ENCODE measurements at regions not wholly inside any gene's neighbourhood (a gene's known extent, or its start where the extent isn't known, plus 50 kb on each side); places are given as distances from the start of the nearest gene placed in this dataset.

DNA sequence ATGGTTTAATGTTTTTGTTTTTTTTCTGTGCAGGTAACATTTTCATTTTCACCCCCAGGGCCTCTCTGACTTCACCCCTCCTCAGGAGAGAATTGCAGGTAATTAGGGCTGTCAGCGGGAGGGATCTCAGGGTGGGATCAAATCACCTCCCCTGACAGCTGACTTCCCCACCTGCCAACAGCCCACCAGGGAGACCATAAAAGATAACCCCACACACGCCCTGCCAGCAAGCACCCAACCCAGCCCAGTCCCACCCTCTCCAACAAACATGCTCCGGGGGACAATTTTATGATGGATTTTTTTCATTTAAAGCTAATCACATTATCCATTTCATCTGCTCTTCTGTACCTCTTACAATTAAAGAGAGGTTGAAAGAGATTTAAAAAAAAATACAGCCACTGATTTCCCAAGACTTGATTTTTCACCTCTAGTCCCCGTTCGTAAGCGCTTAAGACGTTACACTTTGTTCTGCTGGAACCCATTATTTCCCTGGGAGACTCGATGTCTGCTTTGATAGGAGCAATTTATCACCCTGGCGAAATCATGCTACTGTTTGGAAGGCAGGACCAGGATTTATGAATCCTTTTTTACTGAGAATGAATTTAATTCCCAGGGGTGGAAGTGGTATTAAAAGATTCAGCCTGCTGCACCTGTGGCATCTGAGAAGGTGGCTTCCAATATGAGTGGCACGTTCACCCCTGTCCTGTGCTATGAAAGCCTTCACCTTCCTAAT, 232.9 kb upstream of the ID2 start:
- DNase-seq (ENCODE audit: low spot score) = no peak

DNA sequence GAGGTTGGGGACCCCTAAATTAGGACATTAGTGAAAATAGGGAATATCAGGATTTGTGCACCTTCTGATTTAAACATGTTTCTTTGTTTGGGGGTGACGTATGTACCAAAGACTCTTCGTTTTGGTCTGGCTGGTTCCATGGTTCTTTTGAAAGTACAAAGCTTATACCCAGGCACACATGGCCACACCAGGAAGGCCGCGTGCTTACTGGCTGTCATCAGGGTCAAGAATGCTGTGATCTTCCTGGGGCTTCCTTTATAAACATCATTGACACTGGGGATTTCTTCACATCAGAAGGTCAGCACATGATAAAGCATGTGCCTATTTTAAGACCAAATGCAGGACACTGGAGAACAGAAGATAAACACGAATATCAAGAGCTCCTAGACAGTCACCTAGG, 230.6 kb upstream of the ID2 start:
- DNase-seq (ENCODE audit: low spot score) = no peak

DNA sequence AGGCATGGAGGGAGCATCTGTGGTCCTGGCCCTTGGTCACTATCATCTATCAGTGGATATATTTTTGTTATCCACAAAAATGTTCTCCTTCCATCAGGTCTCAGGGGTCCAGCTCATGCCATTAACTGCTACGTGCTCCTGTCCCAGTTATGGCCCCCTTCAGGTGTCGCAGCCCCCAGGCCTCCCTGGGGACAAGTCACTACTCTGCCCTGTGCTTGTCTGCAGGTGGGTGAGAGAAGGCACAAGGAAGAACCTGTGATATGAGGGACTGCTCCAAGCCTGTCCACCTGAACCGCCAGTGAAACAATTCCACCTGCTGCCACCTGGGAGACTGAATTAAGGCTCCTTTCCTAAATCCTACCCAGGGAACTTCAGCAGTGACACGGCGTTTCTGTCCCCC, 229.6 kb upstream of the ID2 start:
- no peak for DNase-seq (ENCODE audit: low spot score)

DNA sequence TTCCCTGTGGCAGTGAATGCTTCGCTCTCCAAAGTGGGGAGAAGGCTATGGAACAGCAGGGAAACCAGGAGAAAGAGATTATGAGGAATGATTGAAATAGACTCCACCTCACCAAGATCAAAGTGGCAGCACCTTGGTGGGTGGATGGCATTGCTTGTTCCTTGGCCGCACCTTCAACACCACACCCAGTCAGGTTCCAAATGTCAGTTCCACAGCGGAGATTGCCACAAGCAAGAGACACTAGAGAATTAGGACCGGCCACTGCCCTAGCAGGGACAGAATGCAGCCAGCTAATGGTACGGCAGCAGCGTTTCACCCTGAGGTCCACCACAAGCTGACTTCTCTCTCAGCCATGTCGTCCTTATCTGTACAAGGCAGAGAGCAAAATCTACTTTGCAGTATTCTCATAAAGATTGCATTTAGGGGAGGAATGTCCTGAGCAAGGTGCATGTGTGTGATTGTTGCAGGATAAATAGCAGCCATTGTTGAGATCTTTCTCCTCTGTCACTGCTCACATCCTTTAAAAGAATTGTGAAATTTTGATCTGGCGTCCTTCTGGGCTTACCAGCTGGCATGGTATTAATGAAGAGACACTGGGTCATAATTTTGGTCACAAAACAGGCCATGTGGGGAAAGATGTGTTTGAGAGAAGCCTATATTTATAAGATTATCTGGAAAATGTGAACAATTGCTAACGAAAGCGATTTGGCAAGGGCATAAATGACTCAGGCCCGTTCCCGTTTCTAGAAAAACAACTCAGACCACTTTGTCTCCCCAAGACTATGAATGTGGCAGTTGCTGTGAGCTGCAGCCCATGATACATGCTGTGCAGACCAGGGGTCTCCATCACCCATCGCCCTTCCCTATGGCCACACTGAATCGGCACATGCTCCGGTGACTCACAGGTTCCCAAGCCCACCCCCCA, 228.6 kb upstream of the ID2 start:
- no peak for DNase-seq (ENCODE audit: low spot score)

DNA sequence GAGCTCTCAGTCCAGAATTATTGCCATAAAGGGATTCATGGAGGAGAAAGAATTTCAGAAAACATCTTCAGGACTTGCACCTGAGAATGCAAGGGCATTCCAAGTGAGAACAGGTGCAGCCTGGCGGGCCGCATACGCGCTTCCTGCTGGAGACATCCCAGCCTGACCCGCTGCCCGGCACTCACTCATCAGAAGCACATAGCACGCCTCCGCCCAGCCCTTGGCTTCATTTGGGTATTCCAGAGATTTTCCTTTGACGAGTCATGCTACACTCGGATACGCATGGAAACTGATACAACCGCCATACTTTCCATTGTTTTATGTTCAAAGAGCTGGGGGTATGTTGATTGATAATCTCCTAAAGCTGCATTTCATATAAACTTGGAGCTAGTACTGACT, 228.0 kb upstream of the ID2 start:
- DNase-seq (ENCODE audit: low spot score) = no peak

DNA sequence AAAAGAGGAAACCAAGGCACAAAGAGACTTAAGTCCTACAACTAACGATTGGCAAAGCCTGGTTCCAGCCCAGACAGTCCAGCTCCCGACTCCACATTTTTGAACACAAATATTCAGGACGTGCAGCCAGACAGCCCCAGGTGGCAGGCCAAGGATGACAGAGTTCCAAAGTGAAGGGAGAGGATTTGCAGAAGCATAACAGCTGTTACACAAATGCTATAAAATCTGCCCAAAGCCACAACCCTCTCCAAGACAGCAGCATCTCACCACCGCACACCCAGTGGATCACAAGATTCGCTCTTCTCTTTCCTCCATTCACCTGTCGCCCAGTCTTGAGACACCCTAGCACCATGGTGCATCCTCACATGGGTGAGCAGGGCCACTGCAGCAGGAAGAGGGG, 227.1 kb upstream of the ID2 start:
- no peak for DNase-seq (ENCODE audit: low spot score)

DNA sequence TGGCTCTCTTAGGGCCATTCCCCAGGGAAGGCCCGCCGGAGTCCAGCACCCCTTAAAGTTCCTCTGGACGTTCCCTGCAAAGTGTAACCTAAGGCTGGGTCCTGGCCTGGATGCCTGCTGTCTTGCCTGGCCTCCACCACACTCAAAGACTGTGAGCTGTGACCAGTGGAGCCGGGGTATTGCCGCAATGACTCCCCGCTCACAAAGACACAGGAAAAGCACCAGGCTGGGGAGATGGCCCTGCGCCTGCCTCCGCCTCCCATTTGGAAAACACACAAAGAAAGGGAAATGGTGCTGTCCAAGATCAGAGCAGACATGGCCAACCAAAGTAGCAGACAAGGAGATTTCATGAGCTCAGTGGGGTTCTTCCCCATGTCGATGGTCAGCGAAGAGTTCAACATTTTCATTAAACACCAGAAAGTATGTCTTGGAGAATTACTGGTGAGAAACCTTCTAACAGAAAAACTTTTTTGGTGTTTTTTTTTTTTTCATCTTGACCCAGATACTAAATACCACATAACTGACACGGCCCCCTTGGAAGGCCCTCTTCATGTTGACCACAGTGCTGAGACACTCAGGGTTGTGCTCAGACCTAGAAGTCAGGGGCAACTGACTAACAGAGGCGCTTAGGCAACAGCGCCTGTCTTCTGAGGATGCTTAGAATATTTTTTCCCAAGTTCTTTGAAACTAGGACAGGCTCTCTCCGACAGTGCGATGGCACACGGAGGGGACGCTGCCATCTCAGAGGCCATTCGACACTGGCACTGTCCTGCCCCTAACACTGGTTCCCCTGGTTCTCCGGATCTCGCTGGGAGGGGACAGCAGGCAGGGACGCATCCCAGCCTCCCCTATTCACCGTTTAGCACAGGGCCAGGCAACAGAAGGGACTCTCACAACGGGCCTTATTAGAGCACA, 226.4 kb upstream of the ID2 start:
- DNase-seq (ENCODE audit: low spot score) = no peak

DNA sequence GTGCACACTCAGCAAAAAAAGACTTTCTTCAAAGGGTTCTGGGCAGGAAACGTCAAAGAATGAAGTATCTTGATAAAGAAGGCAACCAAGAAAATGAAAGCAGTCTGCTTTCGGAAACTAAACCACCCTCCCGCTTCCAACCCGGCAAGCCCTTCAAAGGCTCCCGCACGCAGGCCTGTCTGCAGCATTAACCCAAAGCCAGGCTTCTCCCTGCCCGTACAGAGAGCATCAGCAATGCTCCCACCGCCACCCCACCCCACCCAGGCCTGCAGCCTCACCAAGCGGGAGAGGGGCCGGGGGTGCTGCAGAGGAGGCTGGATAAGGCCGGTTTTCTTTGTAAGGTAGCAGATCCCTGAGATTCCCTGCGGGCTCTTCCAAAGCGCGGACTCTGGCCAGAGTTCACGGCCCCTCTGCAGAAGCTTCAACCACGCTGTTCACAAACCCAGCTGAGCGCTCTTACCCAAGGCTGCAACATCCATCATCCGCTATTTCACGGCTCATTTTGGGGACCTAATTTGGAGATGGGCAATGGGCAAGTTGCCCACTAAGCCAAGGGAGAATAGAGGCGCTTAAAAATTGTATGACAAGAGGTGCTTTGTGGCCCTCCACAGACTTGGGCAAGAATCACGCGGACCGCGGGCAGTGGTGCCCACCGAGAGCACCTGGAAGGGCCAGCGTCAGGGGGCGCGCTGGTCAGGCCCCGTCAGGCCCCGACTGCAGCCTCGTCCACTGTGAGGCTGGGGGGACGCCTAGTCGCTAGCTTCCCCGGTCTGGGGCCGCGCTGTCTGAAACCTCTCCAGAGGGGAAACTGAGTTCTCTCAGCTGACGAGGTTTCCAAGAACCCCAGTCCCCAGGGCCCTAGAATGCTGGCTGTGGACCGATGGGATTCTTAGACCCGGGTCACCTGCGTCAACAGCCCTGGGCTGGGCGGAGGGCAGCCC, 225.4 kb upstream of the ID2 start:
- no peak for DNase-seq (ENCODE audit: low spot score)

DNA sequence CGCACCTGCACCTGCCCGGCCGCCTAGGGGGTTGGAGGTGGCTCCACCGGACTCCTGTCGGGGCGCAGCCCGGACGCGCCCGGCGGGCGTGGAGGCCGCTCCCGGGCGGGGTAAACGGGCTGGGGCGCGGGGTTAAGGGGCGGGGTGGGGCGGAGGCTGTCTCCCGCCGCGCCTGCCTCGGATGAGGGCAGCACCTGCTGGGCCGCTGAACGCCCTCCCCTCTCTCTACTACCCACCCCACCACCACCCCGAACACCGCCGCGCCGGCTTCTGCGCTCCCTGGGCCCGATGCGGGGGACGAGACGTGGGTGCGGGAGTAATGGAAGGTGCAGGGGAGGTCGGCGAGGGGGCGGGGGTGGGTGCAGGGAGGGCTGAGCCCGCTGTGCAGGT, 224.8 kb upstream of the ID2 start:
- no peak for DNase-seq (ENCODE audit: low spot score)

DNA sequence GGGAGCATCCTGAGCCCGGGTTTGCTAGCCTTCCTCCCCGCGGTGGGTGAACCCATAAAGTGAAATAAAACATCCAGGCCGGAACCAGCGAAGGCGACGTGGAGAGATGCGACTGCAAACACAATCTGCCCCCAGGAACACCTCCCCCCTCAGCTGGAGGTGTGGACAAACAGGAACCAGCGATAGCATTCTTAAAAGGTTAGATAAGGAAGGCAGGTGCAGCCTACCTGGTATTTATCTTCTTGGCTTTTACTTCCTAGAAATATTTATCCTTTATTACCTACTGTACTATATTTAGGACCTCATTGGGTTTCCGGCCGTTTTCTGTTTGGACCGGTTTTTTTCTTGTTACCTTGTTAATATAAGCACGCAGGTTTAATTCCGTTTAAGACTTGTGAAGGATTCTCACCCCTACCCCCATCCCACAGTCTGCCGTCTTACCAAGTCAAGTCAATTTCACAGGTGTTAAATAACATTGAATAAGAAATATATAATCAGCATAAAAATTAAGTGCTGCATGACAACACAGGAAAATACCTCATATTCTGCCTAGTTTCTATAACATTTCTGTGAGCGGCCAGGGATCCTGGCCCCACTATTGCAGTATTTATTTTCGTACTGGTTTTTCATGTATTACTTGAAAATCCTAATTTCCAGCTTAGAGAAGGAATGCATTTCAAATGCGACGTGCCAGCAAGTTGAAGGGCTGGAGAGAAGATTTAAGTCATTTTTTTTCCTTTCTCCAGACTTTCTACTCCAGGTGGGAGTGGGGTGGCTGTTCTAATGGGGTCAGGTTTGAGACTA, 224.0 kb upstream of the ID2 start:
- DNase-seq (ENCODE audit: low spot score) = no peak

DNA sequence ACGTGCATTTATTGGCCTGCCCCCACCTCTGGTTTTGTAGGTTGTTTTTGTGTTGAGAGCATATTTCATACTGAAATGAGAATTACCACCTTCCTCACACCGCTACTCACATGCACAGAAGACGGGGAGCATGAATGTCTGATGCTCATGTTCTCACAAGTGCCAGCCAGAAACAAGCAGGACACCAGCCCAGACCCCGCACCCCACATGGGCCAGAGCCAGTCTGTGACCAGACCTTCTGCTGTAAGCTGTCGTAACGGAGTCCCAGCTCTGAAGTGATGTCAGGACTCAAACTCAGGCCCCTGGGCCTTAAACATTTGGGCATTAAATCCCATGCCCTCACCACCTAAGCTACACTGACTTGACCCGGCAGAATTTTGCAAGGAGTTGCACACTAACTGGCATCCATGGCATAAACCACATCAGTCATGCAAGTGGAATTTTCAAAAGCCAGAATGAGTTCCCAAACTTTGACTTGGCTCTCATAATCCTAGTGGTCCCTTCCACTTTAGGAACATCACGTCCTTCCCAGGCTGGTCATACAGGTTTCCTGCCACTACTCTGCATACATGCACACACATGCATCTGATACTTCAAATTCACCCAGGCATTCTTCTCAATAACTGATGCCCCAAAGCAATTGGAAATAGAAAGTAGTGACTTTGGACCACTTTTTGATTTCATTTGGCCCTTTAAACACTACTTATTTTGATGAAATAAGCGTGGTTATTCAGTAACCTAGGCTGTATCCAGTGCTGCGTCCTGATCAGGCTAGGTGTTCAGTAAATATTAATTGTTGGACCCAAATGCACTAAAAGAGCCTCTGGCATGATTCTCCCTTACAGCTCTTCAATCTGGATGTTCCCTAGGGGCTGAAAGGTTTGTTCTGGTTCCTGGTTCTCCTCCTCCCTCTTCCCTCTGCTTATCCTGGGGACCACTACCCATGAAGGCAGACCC, 223.1 kb upstream of the ID2 start:
- DNase-seq (ENCODE audit: low spot score) = no peak

DNA sequence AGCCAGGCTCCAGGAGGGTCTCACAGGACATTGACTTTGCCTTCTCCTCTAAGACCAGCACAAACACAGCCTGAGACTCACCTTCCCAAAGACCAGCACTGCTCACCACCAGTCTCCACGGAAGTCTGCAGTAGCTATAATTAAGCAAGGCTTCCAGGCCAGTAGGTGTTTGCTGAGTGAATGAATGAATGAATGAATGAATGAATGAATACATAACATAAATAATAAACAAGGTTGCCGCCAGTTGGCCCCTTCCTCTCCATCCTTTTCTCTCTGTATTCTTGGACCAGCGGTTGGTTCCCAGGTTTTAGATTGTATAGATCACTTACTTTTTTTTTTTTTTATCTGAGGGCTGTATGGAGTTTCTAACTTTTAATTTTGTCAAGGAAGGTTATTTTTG, 222.4 kb upstream of the ID2 start:
- no peak for DNase-seq (ENCODE audit: low spot score)

DNA sequence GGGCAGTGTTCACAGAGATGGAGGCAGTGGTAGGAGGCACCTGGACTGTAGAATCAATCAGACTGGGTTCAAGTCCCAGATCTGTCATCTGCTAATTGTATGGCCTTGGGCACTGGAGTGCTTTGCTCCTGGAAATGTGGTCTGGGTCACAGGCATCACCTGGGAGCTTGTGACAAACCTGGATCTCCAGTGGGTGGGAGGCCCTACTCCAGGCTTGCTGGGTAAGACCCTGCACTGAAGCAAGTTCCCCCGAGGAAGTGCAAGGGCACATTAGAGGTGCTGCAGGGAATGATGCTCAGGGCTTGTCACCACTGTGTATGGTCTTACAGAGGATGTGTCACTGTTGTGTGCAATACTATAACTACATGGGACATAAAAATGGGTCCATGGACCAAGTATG, 220.5 kb upstream of the ID2 start:
- DNase-seq (ENCODE audit: low spot score) = no peak

DNA sequence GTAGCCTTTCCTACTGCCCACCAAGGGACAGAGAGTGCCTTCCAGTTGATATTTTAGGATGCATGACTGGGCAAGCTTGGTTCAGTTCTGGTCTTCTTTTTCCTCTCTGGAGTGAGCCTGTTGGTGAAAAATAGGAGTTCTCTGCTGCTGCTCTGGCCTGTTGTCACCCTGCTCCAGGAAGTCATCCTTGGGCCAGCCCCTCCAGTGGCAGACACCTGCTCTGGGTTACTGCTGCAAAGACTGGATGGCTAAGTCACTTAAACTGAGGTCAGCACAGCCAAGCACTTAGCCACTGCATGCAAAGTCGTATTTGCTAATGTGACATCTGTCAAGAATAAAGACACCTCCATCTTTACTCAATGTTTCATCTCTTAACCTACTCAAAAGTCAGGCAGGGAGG, 219.6 kb upstream of the ID2 start:
- no peak for DNase-seq (ENCODE audit: low spot score)

DNA sequence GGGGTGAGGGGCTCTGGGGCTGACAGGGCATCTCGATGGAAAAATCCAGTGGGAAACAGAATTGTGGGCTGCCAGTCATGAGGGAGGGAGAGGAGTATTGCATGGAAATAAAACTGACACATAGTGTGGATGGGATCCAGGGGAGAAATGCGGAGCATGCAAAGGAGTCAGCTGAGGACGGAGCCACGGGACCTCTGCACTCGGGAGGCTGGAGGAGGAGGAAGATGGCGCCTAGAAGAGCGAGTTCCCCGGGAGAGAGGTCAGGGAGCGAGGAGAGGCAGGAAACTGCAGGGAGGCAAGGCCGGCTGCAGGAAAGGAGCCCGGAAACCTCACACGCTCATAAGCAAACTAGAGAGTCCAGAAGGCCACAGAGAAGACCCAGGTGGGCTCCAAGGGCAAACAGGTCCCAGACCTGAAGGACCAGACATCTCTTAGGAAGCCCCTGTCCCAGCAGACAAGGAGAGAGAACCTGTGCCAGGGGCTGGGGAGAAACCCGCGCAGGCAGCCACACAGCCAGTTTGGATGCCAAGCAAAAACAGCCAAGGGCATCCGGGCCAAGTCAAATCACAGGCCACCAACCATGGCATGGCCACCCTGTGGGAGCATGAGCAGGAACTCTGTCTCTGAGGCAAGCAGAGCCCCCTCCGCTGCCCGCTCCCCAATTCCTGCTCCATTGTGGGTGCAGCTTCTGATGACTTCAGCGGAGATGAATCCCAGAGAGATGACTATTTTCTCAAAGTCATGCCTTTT, 218.8 kb upstream of the ID2 start:
- DNase-seq (ENCODE audit: low spot score) = no peak

DNA sequence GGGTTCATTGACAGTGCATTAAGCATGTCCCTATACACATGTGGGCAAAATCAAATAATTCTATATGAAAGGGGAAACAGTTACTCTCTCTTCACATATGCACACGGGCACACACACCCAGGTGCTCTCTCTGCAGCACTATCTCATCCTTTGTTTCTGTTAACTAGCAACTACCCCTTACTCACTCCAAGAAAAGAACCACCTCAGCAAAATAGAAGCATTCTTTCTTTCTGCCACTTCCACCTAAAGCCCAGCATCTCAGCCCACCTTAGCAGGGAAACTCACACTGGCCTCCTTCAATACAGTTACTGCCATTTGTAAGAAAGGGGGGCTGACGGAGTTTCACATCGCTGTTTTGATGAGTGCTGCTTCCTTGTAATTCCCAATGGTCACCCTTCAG, 216.3 kb upstream of the ID2 start:
- DNase-seq (ENCODE audit: low spot score) = no peak

DNA sequence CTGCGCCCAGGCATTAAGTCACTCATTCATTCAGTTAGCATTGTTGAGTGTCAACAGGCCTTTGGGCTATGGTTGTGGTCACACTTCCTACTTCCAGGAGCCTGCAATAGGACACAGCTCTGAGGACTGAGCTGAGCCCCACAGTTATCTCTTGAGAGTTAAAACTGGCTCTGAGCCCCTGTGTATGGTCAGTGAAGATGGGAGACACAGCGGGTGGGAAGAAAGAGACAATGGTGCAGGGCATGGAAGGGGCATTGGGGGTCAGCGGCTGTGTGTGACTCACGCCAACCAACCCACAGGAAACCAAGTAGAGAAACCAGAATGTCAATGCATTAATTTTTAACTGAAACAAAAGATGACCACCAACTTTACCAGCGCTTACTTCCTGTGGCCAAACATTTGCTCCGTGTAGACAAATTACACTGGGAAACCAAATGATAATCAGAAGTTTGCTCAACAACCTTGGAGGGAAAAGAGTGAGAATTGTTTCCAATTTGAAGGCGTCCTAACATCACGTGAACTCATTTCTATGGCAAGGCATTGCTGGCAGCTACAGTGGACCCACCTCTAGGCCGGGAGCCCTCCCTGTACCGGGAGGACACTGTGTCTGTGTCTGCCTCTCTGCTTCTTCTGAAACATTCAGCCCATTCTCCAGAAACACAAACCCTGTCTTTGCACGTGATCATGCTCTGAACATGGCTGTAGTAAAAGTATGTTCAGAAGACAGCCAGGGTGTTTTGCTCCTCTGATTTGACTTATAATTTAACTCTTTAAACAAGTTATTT, 212.0 kb upstream of the ID2 start:
- DNase-seq (ENCODE audit: low spot score) = no peak

All from H4 (cell line).